DOHH2 (cell line): ENCODE measurements at regions not wholly inside any gene's neighbourhood (a gene's known extent, or its start where the extent isn't known, plus 50 kb on each side); places are given as distances from the start of the nearest gene placed in this dataset.

ENCODE experiments used
- H3F3A ChIP-seq: fragments of 200-600 bp; sonication (generic), shearing (Covaris generic); 2 replicates; pipeline ENCODE4 v1.6.0; 2016; ENCODE audit warnings: antibody characterized with exemption, mild to moderate bottlenecking; ENCODE audit not compliant: control insufficient read depth, insufficient read depth
- H3K27ac ChIP-seq: fragments of 200-600 bp; sonication (generic); 2 replicates; pipeline ENCODE4 v1.5.1; 2014; ENCODE audit warnings: low read depth, mild to moderate bottlenecking, low read length, moderate library complexity
- H3K27me3 ChIP-seq: fragments of 200-600 bp; sonication (generic); 2 replicates; pipeline ENCODE4 v1.6.1; 2014; ENCODE audit warnings: mild to moderate bottlenecking, low read length, mixed read lengths; ENCODE audit not compliant: control insufficient read depth
- H3K36me3 ChIP-seq: fragments of 200-600 bp; sonication (generic); 2 replicates; pipeline ENCODE4 v1.6.1; 2014; ENCODE audit warnings: mild to moderate bottlenecking, low read length, moderate library complexity, mixed read lengths; ENCODE audit not compliant: control insufficient read depth
- H3K4me1 ChIP-seq: fragments of 200-600 bp; sonication (generic); 2 replicates; pipeline ENCODE4 v1.6.1; 2014; ENCODE audit warnings: mild to moderate bottlenecking, low read length, mixed read lengths; ENCODE audit not compliant: control insufficient read depth
- H3K4me2 ChIP-seq: fragments of 200-600 bp; sonication (generic); 2 replicates; pipeline ENCODE4 v1.6.0; 2014; ENCODE audit warnings: mild to moderate bottlenecking, low read length, moderate library complexity
- H3K4me3 ChIP-seq: fragments of 200-600 bp; sonication (generic); 2 replicates; pipeline ENCODE4 v1.5.1; 2014; ENCODE audit warnings: mild to moderate bottlenecking, low read length, mixed read lengths
- H3K79me2 ChIP-seq: fragments of 200-600 bp; sonication (generic); 2 replicates; pipeline ENCODE4 v1.6.1; 2014; ENCODE audit warnings: mild to moderate bottlenecking, low read length, mixed read lengths; ENCODE audit not compliant: control insufficient read depth
- H3K9me2 ChIP-seq: fragments of 200-600 bp; sonication (generic); replicated peaks from 2 replicates; pipeline ENCODE4 v1.6.1; 2014; ENCODE audit warnings: mild to moderate bottlenecking, low read length, mixed read lengths; ENCODE audit not compliant: control insufficient read depth
- H3K9me3 ChIP-seq: fragments of 200-600 bp; sonication (generic); 2 replicates; pipeline ENCODE4 v1.6.1; 2014; ENCODE audit warnings: antibody characterized with exemption, low read length, mixed read lengths; ENCODE audit not compliant: control insufficient read depth, insufficient read depth
- H4K20me1 ChIP-seq: fragments of 200-600 bp; sonication (generic); 2 replicates; pipeline ENCODE4 v1.6.0; 2014; ENCODE audit warnings: low read depth, mild to moderate bottlenecking, antibody characterized with exemption, low read length, moderate library complexity; ENCODE audit not compliant: control insufficient read depth, insufficient read depth
- CTCF ChIP-seq: fragments of 200-600 bp; sonication (generic); IDR thresholded peaks from one replicate; pipeline ENCODE4 v1.5.1; 2014; ENCODE audit warnings: antibody characterized with exemption, mild to moderate bottlenecking, low read depth, low read length; ENCODE audit not compliant: poor library complexity, severe bottlenecking
- EZH2phosphoT487 ChIP-seq: fragments of 200-600 bp; sonication (generic); IDR thresholded peaks from 2 replicates; pipeline ENCODE4 v1.6.1; 2017; ENCODE audit warnings: borderline replicate concordance, mild to moderate bottlenecking, antibody characterized with exemption, low read length, moderate library complexity, mixed read lengths

GRCh38 chr5:158373608-158374395, 514.9 kb upstream of the CLINT1 start:
- H3K4me3 ChIP-seq, result no peak overlapping the region
- H3K4me1 ChIP-seq, result peaks cover 5% of the 10 kb centered on the region; the same call in 1 of the 2 replicates
- no peaks in the 10 kb centered on the region for H3K79me2 ChIP-seq
- TF ChIP-seq CTCF (no peak), EZH2phosphoT487 (no peak)
- no peaks in the 10 kb centered on the region for H4K20me1 ChIP-seq
- no peaks in the 10 kb centered on the region for H3K9me2 ChIP-seq
- H3K36me3 ChIP-seq, result no peaks in the 10 kb centered on the region
- no peaks in the 10 kb centered on the region for H3K27me3 ChIP-seq
- no peaks in the 10 kb centered on the region for H3K9me3 ChIP-seq
- H3F3A ChIP-seq, result no peaks in the 10 kb centered on the region
- no peak overlapping the region for H3K4me2 ChIP-seq
- H3K27ac ChIP-seq, result no peak overlapping the region

- H3K36me3 ChIP-seq, result no peaks in the 10 kb centered on the region
- no peaks in the 10 kb centered on the region for H3K9me3 ChIP-seq
- H3K27ac ChIP-seq, result no peak overlapping the region
- H3K4me3 ChIP-seq, result no peak overlapping the region
- H3K4me2 ChIP-seq, result no peak overlapping the region
- no peaks in the 10 kb centered on the region for H3F3A ChIP-seq
- no peaks in the 10 kb centered on the region for H3K79me2 ChIP-seq
- TF ChIP-seq CTCF, result no peak
- no peak for TF ChIP-seq EZH2phosphoT487
- H4K20me1 ChIP-seq, result no peaks in the 10 kb centered on the region
- H3K4me1 ChIP-seq, result no peaks in the 10 kb centered on the region
- H3K27me3 ChIP-seq, result no peaks in the 10 kb centered on the region
- no peaks in the 10 kb centered on the region for H3K9me2 ChIP-seq
Observed at GRCh38 chr5:158369241-158369640, 510.3 kb upstream of the CLINT1 start.

DNA sequence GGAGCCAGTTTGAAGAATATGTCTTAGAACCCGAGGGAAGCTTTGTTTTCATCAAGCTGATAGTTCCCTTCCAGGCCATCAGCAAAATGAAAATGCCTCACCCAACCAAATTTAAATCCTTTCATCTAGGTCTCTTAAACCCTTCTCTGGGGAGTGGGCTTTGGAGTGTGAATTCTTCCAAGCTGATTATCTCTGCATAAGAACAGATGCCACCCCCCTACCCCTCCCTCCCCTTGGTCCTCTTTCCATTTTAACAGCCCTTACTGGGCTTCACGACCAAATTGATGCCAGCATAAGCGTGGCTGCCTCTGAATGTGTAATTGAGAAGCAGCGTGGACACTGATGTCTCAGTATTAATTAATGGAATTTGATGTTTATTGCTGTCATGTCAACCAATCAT, 509.7 kb upstream of the CLINT1 start:
- Histone ChIP-seq H3K79me2 (no peaks in the 10 kb centered on the region), H3K27ac (no peak overlapping the region), H3K4me1 (no peaks in the 10 kb centered on the region), H3K4me3 (no peak overlapping the region), H3K36me3 (no peaks in the 10 kb centered on the region), H3K9me3 (no peaks in the 10 kb centered on the region), H3K4me2 (no peak overlapping the region), H3K9me2 (no peaks in the 10 kb centered on the region), H3F3A (no peaks in the 10 kb centered on the region), H3K27me3 (no peaks in the 10 kb centered on the region), H4K20me1 (no peaks in the 10 kb centered on the region)
- TF ChIP-seq CTCF (no peak), EZH2phosphoT487 (no peak)
